HEK293T (cell line): ENCODE measurements at regions not wholly inside any gene's neighbourhood (a gene's known extent, or its start where the extent isn't known, plus 50 kb on each side); places are given as distances from the start of the nearest gene placed in this dataset.

Experiments
- CTCF ChIA-PET: fragments of 350-600 bp; formaldehyde crosslinking; extraction: SDS; loops from one replicate; lab custom pipeline; 2021; ENCODE audit warnings: antibody characterized with exemption, inconsistent platforms; lab: Yijun Ruan, JAX
- POLR2A ChIA-PET: fragments of 350-600 bp; formaldehyde crosslinking; extraction: SDS; loops from one replicate; lab custom pipeline; 2020; ENCODE audit warnings: antibody characterized with exemption, inconsistent platforms; lab: Yijun Ruan, JAX
- DNase-seq: peaks from one replicate; pipeline ENCODE4 v3.0.0; 2012; ENCODE audit warnings: mixed read lengths; ENCODE audit errors: extremely low spot score
- ARNT ChIP-seq: fragments of 450-650 bp; IDR thresholded peaks from 2 replicates; pipeline ENCODE4 v1.6.1; 2017; ENCODE audit warnings: mild to moderate bottlenecking
- BHLHE40 ChIP-seq: fragments of 450-650 bp; IDR thresholded peaks from 2 replicates; pipeline ENCODE4 v1.6.1; 2016; ENCODE audit warnings: mild to moderate bottlenecking, moderate library complexity, borderline replicate concordance
- CTBP1 ChIP-seq: fragments of 450-650 bp; IDR thresholded peaks from 2 replicates; pipeline ENCODE4 v1.6.1; 2016; ENCODE audit warnings: borderline replicate concordance
- ELF4 ChIP-seq: fragments of 450-650 bp; IDR thresholded peaks from 2 replicates; pipeline ENCODE4 v1.6.1; 2017; ENCODE audit warnings: antibody characterized with exemption
- FOXA1 ChIP-seq: fragments of 450-650 bp; IDR thresholded peaks from 2 replicates; pipeline ENCODE4 v1.6.1; 2016; ENCODE audit warnings: mild to moderate bottlenecking
- FOXK2 ChIP-seq: fragments of 450-650 bp; IDR thresholded peaks from 2 replicates; pipeline ENCODE4 v1.6.1; 2016; ENCODE audit warnings: mild to moderate bottlenecking
- FOXM1 ChIP-seq: fragments of 450-650 bp; IDR thresholded peaks from 2 replicates; pipeline ENCODE4 v1.6.1; 2017; ENCODE audit warnings: mild to moderate bottlenecking, borderline replicate concordance
- HDGF ChIP-seq: fragments of 450-650 bp; IDR thresholded peaks from 2 replicates; pipeline ENCODE4 v1.6.1; 2017; ENCODE audit warnings: antibody characterized with exemption, borderline replicate concordance
- L3MBTL2 ChIP-seq: fragments of 450-650 bp; conservative IDR thresholded peaks from 2 replicates; pipeline ENCODE4 v1.6.1; 2016; ENCODE audit warnings: mild to moderate bottlenecking
- LEF1 ChIP-seq: fragments of 450-650 bp; IDR thresholded peaks from 2 replicates; pipeline ENCODE4 v1.6.1; 2017; ENCODE audit warnings: mild to moderate bottlenecking, borderline replicate concordance
- NFRKB ChIP-seq: fragments of 450-650 bp; IDR thresholded peaks from 2 replicates; pipeline ENCODE4 v1.6.1; 2016; ENCODE audit warnings: mild to moderate bottlenecking, moderate library complexity
- SP1 ChIP-seq: fragments of 450-650 bp; IDR thresholded peaks from 2 replicates; pipeline ENCODE4 v1.6.1; 2017
- SUZ12 ChIP-seq: fragments of 450-650 bp; IDR thresholded peaks from 2 replicates; pipeline ENCODE4 v1.6.1; 2016; ENCODE audit warnings: mild to moderate bottlenecking
- TARDBP ChIP-seq: fragments of 450-650 bp; IDR thresholded peaks from 2 replicates; pipeline ENCODE4 v1.6.1; 2016
- ZNF384 ChIP-seq: fragments of 450-650 bp; IDR thresholded peaks from 2 replicates; pipeline ENCODE4 v1.6.1; 2016
- TF ChIP-seq, protein P1 (sequence below): fragments of 450-650 bp; IDR thresholded peaks from 2 replicates; pipeline ENCODE4 v1.6.1; 2016

DNA sequence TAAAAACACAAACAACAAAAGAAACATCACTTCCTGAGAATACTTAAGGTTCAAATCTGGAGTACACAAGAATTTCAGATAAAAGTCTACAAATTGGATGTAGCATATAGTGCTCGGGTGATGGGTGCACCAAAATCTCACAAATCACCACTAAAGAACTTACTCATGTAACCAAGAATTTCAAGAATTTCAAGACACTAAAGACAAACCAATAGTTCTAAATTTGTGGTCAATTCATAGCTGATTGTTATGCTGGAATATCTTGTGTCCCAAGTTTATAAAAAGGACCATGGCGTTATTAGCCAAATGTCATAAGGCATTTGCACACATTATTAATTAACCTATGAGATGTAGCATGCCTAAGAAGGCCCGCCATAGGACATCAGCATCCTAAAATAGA, 1204.1 kb upstream of the AUTS2 start:
- TF ChIP-seq SUZ12 (no peak), NFRKB (no peak), FOXM1 (no peak), LEF1 (no peak), ZNF384 (no peak), L3MBTL2 (no peak), FOXA1 (no peak), BHLHE40 (no peak), SP1 (no peak), HDGF (no peak), ARNT (no peak), CTBP1 (no peak), ELF4 (no peak), FOXK2 (no peak), TARDBP (no peak)
- TF ChIP-seq, protein P1, sequence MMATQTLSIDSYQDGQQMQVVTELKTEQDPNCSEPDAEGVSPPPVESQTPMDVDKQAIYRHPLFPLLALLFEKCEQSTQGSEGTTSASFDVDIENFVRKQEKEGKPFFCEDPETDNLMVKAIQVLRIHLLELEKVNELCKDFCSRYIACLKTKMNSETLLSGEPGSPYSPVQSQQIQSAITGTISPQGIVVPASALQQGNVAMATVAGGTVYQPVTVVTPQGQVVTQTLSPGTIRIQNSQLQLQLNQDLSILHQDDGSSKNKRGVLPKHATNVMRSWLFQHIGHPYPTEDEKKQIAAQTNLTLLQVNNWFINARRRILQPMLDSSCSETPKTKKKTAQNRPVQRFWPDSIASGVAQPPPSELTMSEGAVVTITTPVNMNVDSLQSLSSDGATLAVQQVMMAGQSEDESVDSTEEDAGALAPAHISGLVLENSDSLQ: no peak
- no peak for DNase-seq
- CTCF ChIA-PET: no interaction called here
- POLR2A ChIA-PET: no interaction called here

DNA sequence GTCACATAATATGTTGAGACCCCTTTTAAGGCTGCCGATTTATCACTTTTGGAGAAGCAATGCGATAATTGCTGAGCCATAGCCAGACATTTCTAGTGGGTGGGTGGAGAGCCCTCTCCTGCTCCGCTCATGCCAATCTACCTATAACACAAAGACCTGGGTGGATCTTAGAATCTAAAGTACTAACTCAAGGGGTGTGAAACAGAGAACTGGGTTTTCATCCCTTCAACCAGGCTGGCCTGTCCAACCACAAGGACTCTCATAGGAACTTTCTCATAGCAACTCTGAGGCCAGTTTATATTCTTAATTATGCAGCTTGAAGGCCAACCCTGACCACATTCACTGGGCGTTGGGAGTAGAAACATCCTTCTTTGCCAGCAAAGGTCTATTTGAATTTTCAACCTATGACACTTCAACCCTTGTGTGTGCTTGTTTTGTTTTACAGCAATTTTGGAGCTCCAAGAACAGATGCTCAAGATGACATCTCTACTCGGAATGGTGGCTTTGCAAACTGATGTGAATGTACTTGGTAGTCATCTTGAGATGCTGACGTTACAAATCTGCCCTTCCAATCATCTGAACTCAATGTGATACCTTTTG, 1198.2 kb upstream of the AUTS2 start:
- TF ChIP-seq FOXK2 (no peak), HDGF (no peak), NFRKB (no peak), ELF4 (no peak), TARDBP (no peak), L3MBTL2 (no peak), ZNF384 (no peak)
- ChIA-PET CTCF (no interaction called here), POLR2A (interaction anchor here (0.6 kb wide), 1 partner anchor 17 kb away, joined by 3 read pairs; no protein-coding TSS in a partner anchor)
- no peak for DNase-seq

DNA sequence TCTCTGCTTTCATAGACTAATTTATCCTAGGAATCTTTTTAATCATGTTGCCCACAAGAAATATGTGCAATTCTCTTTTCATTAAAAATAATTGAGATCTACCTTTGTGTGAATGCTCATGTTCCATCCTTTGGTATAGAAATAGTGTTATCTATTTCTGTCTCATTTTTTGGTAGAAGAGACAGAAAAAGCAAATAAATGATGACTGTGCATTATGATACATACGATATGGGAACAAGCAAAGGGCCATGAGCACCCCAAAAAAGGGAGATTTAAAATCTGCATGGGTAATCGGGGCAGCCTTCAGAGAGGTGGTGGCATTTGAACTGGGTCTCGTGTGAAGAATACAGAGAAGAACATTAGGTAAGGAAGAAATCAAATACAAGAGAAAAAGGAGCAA, 1197.5 kb upstream of the AUTS2 start:
- no peak for DNase-seq
- POLR2A ChIA-PET: interaction anchor here (0.6 kb wide), 1 partner anchor 17 kb away, joined by 3 read pairs; no protein-coding TSS in a partner anchor
- CTCF ChIA-PET: no interaction called here
- no peak for TF ChIP-seq CTBP1
- TF ChIP-seq, protein P1: no peak

DNA sequence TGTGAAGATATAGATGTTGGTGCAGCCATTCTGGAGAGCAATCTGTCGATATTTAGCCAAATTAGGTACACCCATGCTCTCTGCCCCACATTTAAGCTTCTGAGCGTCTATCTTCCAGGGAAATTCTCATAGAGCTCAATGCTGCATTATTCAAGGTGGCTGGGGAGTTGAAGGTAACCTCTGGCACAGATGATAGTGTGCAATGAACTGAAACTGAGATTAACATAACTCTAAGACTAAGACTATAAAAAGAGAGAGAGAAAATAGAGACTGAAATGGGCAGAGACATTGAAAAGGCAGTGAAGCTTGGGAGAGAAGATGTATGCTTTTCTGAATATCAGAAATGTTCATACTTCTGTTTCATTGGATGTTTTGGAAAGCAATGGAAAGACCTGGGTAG, 1197.0 kb upstream of the AUTS2 start:
- ChIA-PET POLR2A (no interaction called here), CTCF (no interaction called here)
- no peak for DNase-seq
- no peak for TF ChIP-seq SP1
- no peak for TF ChIP-seq FOXA1
- no peak for TF ChIP-seq HDGF
- no peak for TF ChIP-seq ZNF384
- TF ChIP-seq ELF4: no peak
- no peak for TF ChIP-seq FOXK2
- TF ChIP-seq TARDBP: no peak
- TF ChIP-seq LEF1: no peak
- no peak for TF ChIP-seq FOXM1
- TF ChIP-seq L3MBTL2: no peak
- TF ChIP-seq NFRKB: no peak
- TF ChIP-seq ARNT: no peak
- no peak for TF ChIP-seq SUZ12
- TF ChIP-seq CTBP1: no peak
- TF ChIP-seq, protein P1: no peak
- TF ChIP-seq BHLHE40: no peak

DNA sequence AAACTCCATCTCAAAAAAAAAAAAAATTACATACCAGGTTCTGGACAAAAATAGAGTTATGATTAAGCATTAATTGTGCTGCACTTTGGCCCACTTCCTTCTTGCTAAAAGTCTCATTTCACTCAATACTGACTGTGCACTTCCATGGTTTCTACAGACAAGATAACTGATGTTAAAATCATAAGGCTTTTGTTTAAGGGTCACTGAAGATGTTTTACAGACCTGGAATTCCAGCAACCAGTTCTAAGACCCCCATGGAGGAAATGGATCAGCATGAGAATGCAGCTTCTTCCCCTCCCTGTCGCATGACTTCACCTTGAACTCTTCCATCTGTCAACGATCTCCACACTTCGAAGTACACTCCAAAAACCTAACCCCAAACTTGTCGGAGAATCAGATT, 1191.8 kb upstream of the AUTS2 start:
- ChIA-PET POLR2A (no interaction called here), CTCF (no interaction called here)
- DNase-seq: no peak
- TF ChIP-seq CTBP1 (no peak), ARNT (no peak), FOXK2 (no peak), L3MBTL2 (no peak), BHLHE40 (no peak), TARDBP (no peak), NFRKB (no peak), ZNF384 (no peak), SUZ12 (no peak), LEF1 (no peak), FOXM1 (no peak), FOXA1 (no peak)
- TF ChIP-seq, protein P1: no peak

DNA sequence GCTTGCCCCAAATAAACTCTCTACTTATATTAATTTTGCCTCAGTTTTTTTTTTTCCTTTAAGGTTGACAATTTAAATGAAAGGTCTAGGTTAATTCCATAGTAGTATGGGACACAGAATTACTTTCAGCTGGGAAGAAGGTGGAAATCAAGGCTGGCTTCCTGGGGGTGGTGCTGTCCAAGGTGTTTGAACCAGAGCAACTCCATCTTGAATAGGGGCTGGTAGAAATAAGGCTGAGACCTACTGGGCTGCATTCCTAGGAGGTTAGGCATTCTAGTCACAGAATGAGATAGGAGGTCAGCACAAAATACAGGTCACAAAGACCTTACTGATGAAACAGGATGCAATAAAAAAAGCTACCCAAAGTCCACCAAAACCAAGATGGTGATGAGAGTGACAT, 1190.8 kb upstream of the AUTS2 start:
- TF ChIP-seq ELF4: no peak
- no peak for TF ChIP-seq CTBP1
- TF ChIP-seq ZNF384: no peak
- no peak for TF ChIP-seq L3MBTL2
- TF ChIP-seq FOXM1: no peak
- TF ChIP-seq, protein P1: no peak
- TF ChIP-seq FOXA1: no peak
- ChIA-PET CTCF (no interaction called here), POLR2A (no interaction called here)
- no peak for DNase-seq
